Neuronal stem cell (in vitro differentiated cells): ENCODE measurements at regions not wholly inside any gene's neighbourhood (a gene's known extent, or its start where the extent isn't known, plus 50 kb on each side); places are given as distances from the start of the nearest gene placed in this dataset.

ENCODE experiments used
- DNase-seq: peaks from one replicate; pipeline ENCODE4 v3.0.0-alpha.2; 2013; ENCODE audit warnings: low spot score
- H2AFZ ChIP-seq: one replicate; pipeline ENCODE4 v1.6.1; 2013; ENCODE audit warnings: mild to moderate bottlenecking, low read length, inconsistent platforms
- H2AK5ac ChIP-seq: 2 replicates; pipeline ENCODE4 v1.6.1; 2013; ENCODE audit warnings: low read depth, mild to moderate bottlenecking, inconsistent platforms, low read length, moderate library complexity, mixed read lengths
- H2BK120ac ChIP-seq: 2 replicates; pipeline ENCODE4 v1.6.1; 2013; ENCODE audit warnings: low read depth, mild to moderate bottlenecking, inconsistent platforms, low read length, moderate library complexity, mixed read lengths
- H2BK12ac ChIP-seq: one replicate; pipeline ENCODE4 v1.6.1; 2013; ENCODE audit warnings: low read length, inconsistent platforms
- H2BK15ac ChIP-seq: 2 replicates; pipeline ENCODE4 v1.6.1; 2013; ENCODE audit warnings: mild to moderate bottlenecking, low read length, inconsistent platforms, mixed read lengths
- H2BK5ac ChIP-seq: one replicate; pipeline ENCODE4 v1.6.1; 2013; ENCODE audit warnings: inconsistent platforms, mild to moderate bottlenecking, low read length, moderate library complexity
- H3K14ac ChIP-seq: one replicate; pipeline ENCODE4 v1.6.1; 2013; ENCODE audit warnings: low read length, inconsistent platforms
- H3K18ac ChIP-seq: 2 replicates; pipeline ENCODE4 v1.6.1; 2013; ENCODE audit warnings: low read length, inconsistent platforms
- H3K23ac ChIP-seq: 2 replicates; pipeline ENCODE4 v1.6.1; 2013; ENCODE audit warnings: low read depth, mild to moderate bottlenecking, mixed read lengths, low read length, inconsistent platforms; ENCODE audit not compliant: poor library complexity
- H3K27ac ChIP-seq: replicated peaks from 3 replicates; pipeline ENCODE4 v1.5.1; 2013; ENCODE audit warnings: low read length, inconsistent platforms
- H3K27me3 ChIP-seq, 3 experiments: 2 replicates each; pipeline ENCODE4 v1.6.1; 2013; ENCODE audit warnings: low read length in 3 of 3, mild to moderate bottlenecking in 2 of 3, inconsistent platforms in 1 of 3, low read depth in 1 of 3, mixed read lengths in 1 of 3, moderate library complexity in 1 of 3; ENCODE audit not compliant: control insufficient read depth in 3 of 3, insufficient read depth in 3 of 3
- H3K36me3 ChIP-seq, 2 donors: replicated peaks in 1 of 2; 2 replicates each; pipeline ENCODE4 v1.6.1; 2013; ENCODE audit warnings: low read length in 2 of 2; ENCODE audit not compliant: control insufficient read depth in 2 of 2, insufficient read depth in 2 of 2
- H3K4ac ChIP-seq: 2 replicates; pipeline ENCODE4 v1.6.1; 2013; ENCODE audit warnings: inconsistent platforms, mild to moderate bottlenecking, low read length, moderate library complexity
- H3K4me1 ChIP-seq, 2 donors: 1 replicate in 1 of 2; 2 replicates in 1 of 2; pipeline ENCODE4 v1.6.1; 2013; ENCODE audit warnings: low read length in 2 of 2, low read depth in 1 of 2; ENCODE audit not compliant: control insufficient read depth in 2 of 2, insufficient read depth in 1 of 2
- H3K4me2 ChIP-seq: one replicate; pipeline ENCODE4 v1.6.1; 2013; ENCODE audit warnings: mild to moderate bottlenecking, low read length, inconsistent platforms; ENCODE audit not compliant: insufficient read depth, poor library complexity, severe bottlenecking
- H3K4me3 ChIP-seq, 2 donors: 2 replicates each; pipeline ENCODE4 v1.5.1; 2013; ENCODE audit warnings: low read length in 2 of 2, mild to moderate bottlenecking in 2 of 2, inconsistent platforms in 1 of 2, moderate library complexity in 1 of 2
- H3K79me1 ChIP-seq: one replicate; pipeline ENCODE4 v1.6.1; 2013; ENCODE audit warnings: low read depth, mild to moderate bottlenecking, inconsistent platforms, low read length, moderate library complexity
- H3K9ac ChIP-seq: one replicate; pipeline ENCODE4 v1.6.1; 2013; ENCODE audit warnings: mild to moderate bottlenecking, low read depth, low read length, inconsistent platforms; ENCODE audit not compliant: poor library complexity
- H3K9me3 ChIP-seq, 2 donors: replicated peaks in 1 of 2; 2 replicates each; pipeline versions ENCODE3 to v1.6.1; 2013; ENCODE audit warnings: low read length in 2 of 2, mild to moderate bottlenecking in 2 of 2, inconsistent platforms in 1 of 2, low read depth in 1 of 2, mixed read lengths in 1 of 2, moderate library complexity in 1 of 2; ENCODE audit not compliant: control insufficient read depth in 2 of 2, insufficient read depth in 1 of 2
- H4K8ac ChIP-seq: one replicate; pipeline ENCODE4 v1.6.1; 2013; ENCODE audit warnings: low read depth, mild to moderate bottlenecking, inconsistent platforms, low read length, moderate library complexity
- H4K91ac ChIP-seq: one replicate; pipeline ENCODE4 v1.6.1; 2013; ENCODE audit warnings: low read length, low read depth, mild to moderate bottlenecking, inconsistent platforms; ENCODE audit not compliant: poor library complexity
- WGBS, 2 donors: extraction: QIAGEN DNeasy Blood & Tissue Kit; methylation state at CpG; one replicate each; pipeline ENCODE4 v1.1.7; 2013; ENCODE audit warnings: missing lambda C conversion rate in 2 of 2, mixed read lengths in 1 of 2; ENCODE audit not compliant: insufficient read length in 2 of 2, insufficient replicate concordance in 1 of 2; ENCODE audit errors: extremely low coverage in 2 of 2; 5-methylcytosine and 5-hydroxymethylcytosine counted together

DNA sequence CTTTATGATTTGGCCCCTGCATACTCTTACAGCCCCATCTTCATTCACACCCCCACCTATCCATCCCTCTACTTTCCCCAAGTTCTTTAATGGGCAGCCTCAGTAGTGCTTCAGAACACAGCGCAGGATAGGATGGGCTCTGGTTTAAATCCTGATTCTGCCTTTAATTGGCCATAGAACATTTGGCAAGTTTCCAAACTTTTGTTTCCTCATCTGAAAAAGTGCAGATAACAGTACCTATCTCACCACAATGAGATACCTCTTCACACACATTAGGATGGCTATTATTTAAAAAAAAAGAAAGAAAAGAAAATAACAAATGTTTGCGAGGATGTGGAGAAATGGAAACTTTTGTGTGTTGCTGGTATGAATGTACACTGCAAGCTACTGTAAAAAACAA is 142.5 kb upstream of the VANGL1 start:
- Histone ChIP-seq H4K8ac (no peak overlapping the region), H3K4me1 (peaks cover 0 to 6% of the 10 kb centered on the region in 2 donors), H2BK120ac (no peak overlapping the region), H3K79me1 (no peaks in the 10 kb centered on the region), H3K36me3 (no peaks in the 10 kb centered on the region), H2AK5ac (no peak overlapping the region), H2AFZ (no peak overlapping the region), H3K4me3 (no peak overlapping the region), H3K14ac (no peak overlapping the region), H3K27ac (no peak overlapping the region), H4K91ac (no peak overlapping the region), H3K4me2 (no peak overlapping the region), H2BK15ac (no peak overlapping the region), H3K9me3 (no peaks in the 10 kb centered on the region), H3K27me3 (no peaks in the 10 kb centered on the region), H3K4ac (no peak overlapping the region), H3K23ac (no peak overlapping the region), H2BK5ac (no peak overlapping the region), H3K18ac (no peak overlapping the region), H3K9ac (no peak overlapping the region), H2BK12ac (no peak overlapping the region)
- DNase-seq, result no peak
- no CpG with 5 or more reads among the region's 2 CpGs for WGBS, 2 donors

DNA sequence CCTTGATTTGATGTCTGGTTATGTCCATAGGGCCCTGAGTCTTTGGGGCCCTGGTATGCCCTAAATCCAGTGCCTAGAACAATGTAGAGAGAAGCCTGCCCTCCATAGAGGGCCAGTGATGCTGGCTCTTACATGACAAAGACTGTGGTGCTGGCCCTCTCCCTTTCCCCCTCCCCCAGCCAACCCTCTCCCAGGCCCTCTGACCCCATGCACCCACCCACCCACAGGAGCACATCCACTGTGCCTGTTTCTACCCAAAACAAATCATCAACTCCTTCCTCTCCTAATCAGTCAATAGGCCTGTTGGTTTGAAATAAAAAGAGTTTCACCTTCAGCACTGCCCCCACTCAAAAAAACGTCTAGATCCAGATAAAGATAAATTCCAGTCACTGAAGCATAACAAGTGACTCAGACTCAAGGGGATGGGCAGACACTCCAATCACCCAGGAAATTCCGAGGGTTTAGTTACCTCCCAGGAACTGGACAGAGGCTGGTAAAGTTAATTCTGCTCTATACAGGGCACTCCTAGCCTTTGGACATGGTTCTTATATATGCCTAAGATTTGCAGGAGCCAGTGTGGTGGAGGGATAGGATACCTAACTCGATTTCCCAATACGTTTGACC is 144.8 kb upstream of the VANGL1 start:
- no CpG with 5 or more reads among the region's 4 CpGs for WGBS, 2 donors
- H2BK120ac ChIP-seq, result no peak overlapping the region
- H2AK5ac ChIP-seq, result no peak overlapping the region
- H2BK5ac ChIP-seq, result no peak overlapping the region
- H2BK12ac ChIP-seq, result no peak overlapping the region
- H3K9me3 ChIP-seq, result no peaks in the 10 kb centered on the region
- no peak overlapping the region for H2BK15ac ChIP-seq
- H3K4me3 ChIP-seq, result no peak overlapping the region
- H3K9ac ChIP-seq, result no peak overlapping the region
- no peak overlapping the region for H2AFZ ChIP-seq
- H3K27me3 ChIP-seq, result no peaks in the 10 kb centered on the region
- no peak overlapping the region for H4K8ac ChIP-seq
- H3K36me3 ChIP-seq, result no peaks in the 10 kb centered on the region
- H3K18ac ChIP-seq, result no peak overlapping the region
- peaks cover 0 to 16% of the 10 kb centered on the region in 2 donors for H3K4me1 ChIP-seq
- H4K91ac ChIP-seq, result no peak overlapping the region
- no peak overlapping the region for H3K23ac ChIP-seq
- no peak overlapping the region for H3K27ac ChIP-seq
- DNase-seq, result no peak
- H3K79me1 ChIP-seq, result no peaks in the 10 kb centered on the region
- no peak overlapping the region for H3K14ac ChIP-seq
- no peak overlapping the region for H3K4ac ChIP-seq
- H3K4me2 ChIP-seq, result no peak overlapping the region

DNA sequence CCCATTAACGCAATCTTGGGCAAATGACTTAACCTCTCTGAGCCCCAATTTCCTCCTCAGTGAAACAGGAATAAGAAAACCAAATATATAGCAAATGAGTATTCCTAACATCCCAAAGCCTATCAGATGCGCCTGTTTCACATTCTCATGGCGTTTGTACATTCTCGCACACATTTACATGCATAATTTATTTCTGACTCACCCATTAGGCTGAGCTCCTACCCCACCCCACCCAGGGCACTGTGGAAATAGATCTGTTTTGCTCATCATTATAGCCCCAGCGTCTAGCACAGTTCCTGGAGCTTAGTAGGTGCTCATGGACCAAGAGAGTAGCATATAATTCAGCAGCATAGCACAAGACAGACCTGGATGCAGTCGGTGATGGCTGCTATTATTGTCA is 146.1 kb upstream of the VANGL1 start:
- Histone ChIP-seq H3K23ac (no peak overlapping the region), H3K9ac (no peak overlapping the region), H2BK5ac (no peak overlapping the region), H3K36me3 (no peaks in the 10 kb centered on the region), H3K18ac (no peak overlapping the region), H4K91ac (no peak overlapping the region), H2BK120ac (no peak overlapping the region), H2BK15ac (no peak overlapping the region), H3K27me3 (no peaks in the 10 kb centered on the region), H3K27ac (no peak overlapping the region), H2BK12ac (no peak overlapping the region), H3K4ac (no peak overlapping the region), H3K4me3 (no peak overlapping the region), H2AK5ac (no peak overlapping the region), H2AFZ (no peak overlapping the region), H4K8ac (no peak overlapping the region), H3K79me1 (no peaks in the 10 kb centered on the region), H3K14ac (no peak overlapping the region), H3K4me2 (no peak overlapping the region), H3K4me1 (peaks cover 0 to 16% of the 10 kb centered on the region in 2 donors), H3K9me3 (no peaks in the 10 kb centered on the region)
- WGBS, 2 donors, result no CpG with 5 or more reads among the region's 6 CpGs
- DNase-seq, result no peak

DNA sequence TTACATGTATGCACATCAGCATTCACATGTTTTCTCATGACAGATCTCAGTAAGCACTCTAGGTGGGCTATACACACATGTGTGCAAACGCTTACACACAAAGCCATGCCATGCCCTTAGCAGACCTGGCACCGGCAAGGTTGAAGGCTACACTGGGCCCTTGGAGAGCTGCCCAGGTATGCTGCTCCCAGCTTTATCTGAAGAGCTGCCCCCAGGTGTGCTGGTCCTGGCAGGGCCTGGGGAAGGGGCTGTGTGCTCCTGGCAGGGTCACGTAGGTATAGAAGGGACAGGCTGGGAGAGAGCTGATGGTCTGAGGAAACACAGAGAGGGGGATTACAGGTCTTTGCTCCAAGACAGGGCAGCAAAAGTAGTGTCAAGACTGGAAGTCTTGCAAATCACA is 146.7 kb upstream of the VANGL1 start:
- no peak overlapping the region for H2BK120ac ChIP-seq
- H3K14ac ChIP-seq, result no peak overlapping the region
- no peak overlapping the region for H3K4me3 ChIP-seq
- no peak overlapping the region for H3K18ac ChIP-seq
- H3K79me1 ChIP-seq, result no peaks in the 10 kb centered on the region
- no peak overlapping the region for H3K4ac ChIP-seq
- H3K23ac ChIP-seq, result no peak overlapping the region
- no peak overlapping the region for H3K4me2 ChIP-seq
- peak overlapping the region; percentile 39 for H2BK15ac ChIP-seq
- no peak overlapping the region for H2AFZ ChIP-seq
- no peak overlapping the region for H3K9ac ChIP-seq
- H3K27ac ChIP-seq, result no peak overlapping the region
- H2BK12ac ChIP-seq, result no peak overlapping the region
- H4K91ac ChIP-seq, result no peak overlapping the region
- no peaks in the 10 kb centered on the region for H3K27me3 ChIP-seq
- no peak overlapping the region for H2BK5ac ChIP-seq
- no CpG with 5 or more reads among the region's 3 CpGs for WGBS, 2 donors
- H3K4me1 ChIP-seq, result peaks cover 0 to 16% of the 10 kb centered on the region in 2 donors
- H2AK5ac ChIP-seq, result no peak overlapping the region
- H3K9me3 ChIP-seq, result no peaks in the 10 kb centered on the region
- no peaks in the 10 kb centered on the region for H3K36me3 ChIP-seq
- DNase-seq, result no peak
- H4K8ac ChIP-seq, result no peak overlapping the region
